Cardiac muscle cell (in vitro differentiated cells and primary cell): ENCODE measurements at regions not wholly inside any gene's neighbourhood (a gene's known extent, or its start where the extent isn't known, plus 50 kb on each side); places are given as distances from the start of the nearest gene placed in this dataset.
"Not testable (repeated sequence)": the region's sequence is repeated elsewhere in the genome, so short reads cannot be mapped to it uniquely, and the experiment has no call there.

ENCODE experiments used
- DNase-seq, 2 donors: peaks; one replicate each; pipeline versions ENCODE4 v3.0.0 to v3.0.0-alpha.2; 2010 to 2017; ENCODE audit warnings: low read depth in 1 of 2, low spot score in 1 of 2
- H3K27ac ChIP-seq: fragments of 200-600 bp; sonication (generic); 2 replicates; pipeline ENCODE4 v1.5.1; 2016
- H3K27me3 ChIP-seq: fragments of 200-600 bp; sonication (generic); 2 replicates; pipeline ENCODE4 v1.6.0; 2016; ENCODE audit warnings: control low read depth
- H3K36me3 ChIP-seq: fragments of 200-600 bp; sonication (generic); 2 replicates; pipeline ENCODE4 v1.5.1; 2016; ENCODE audit warnings: control low read depth
- H3K4me1 ChIP-seq: fragments of 200-600 bp; sonication (generic); 2 replicates; pipeline ENCODE4 v1.8.1; 2017; ENCODE audit warnings: low read depth, mild to moderate bottlenecking, mixed run types
- H3K4me3 ChIP-seq: fragments of 200-600 bp; sonication (generic); 2 replicates; pipeline ENCODE4 v1.5.1; 2016; ENCODE audit warnings: mild to moderate bottlenecking
- H3K9me3 ChIP-seq: fragments of 200-600 bp; sonication (generic); 2 replicates; pipeline ENCODE4 v1.5.1; 2017; ENCODE audit warnings: low read depth, mild to moderate bottlenecking, control low read depth
- CTCF ChIP-seq: IDR thresholded peaks from 2 replicates; pipeline ENCODE4 v1.5.1; 2012; ENCODE audit warnings: low read depth, mild to moderate bottlenecking, low read length

GRCh38 chr14:40371011-40371410, 938.8 kb upstream of the FBXO33 start:
- no peaks in the 10 kb centered on the region for H3K36me3 ChIP-seq
- DNase-seq = no peak

GRCh38 chr14:40368314-40368713, 936.1 kb upstream of the FBXO33 start:
- H3K4me1 ChIP-seq = no peaks in the 10 kb centered on the region
- no peak overlapping the region for H3K27ac ChIP-seq
- H3K36me3 ChIP-seq = no peaks in the 10 kb centered on the region
- no peak for DNase-seq
- H3K4me3 ChIP-seq = no peak overlapping the region
- TF ChIP-seq CTCF = no peak
- H3K9me3 ChIP-seq = no peaks in the 10 kb centered on the region
- H3K27me3 ChIP-seq = no peaks in the 10 kb centered on the region

More at GRCh38 chr14:40371011-40371410, 938.8 kb upstream of the FBXO33 start:
- no peak for TF ChIP-seq CTCF
- Histone ChIP-seq H3K9me3 (no peaks in the 10 kb centered on the region), H3K27me3 (no peaks in the 10 kb centered on the region), H3K4me1 (no peaks in the 10 kb centered on the region), H3K4me3 (no peak overlapping the region), H3K27ac (no peak overlapping the region)

- Histone ChIP-seq H3K4me1 (no peaks in the 10 kb centered on the region), H3K4me3 (no peak overlapping the region), H3K9me3 (no peaks in the 10 kb centered on the region), H3K36me3 (no peaks in the 10 kb centered on the region), H3K27me3 (no peaks in the 10 kb centered on the region), H3K27ac (no peak overlapping the region)
- TF ChIP-seq CTCF = no peak
- DNase-seq = no peak
Observed at GRCh38 chr14:40367717-40368116, 935.5 kb upstream of the FBXO33 start.

DNA sequence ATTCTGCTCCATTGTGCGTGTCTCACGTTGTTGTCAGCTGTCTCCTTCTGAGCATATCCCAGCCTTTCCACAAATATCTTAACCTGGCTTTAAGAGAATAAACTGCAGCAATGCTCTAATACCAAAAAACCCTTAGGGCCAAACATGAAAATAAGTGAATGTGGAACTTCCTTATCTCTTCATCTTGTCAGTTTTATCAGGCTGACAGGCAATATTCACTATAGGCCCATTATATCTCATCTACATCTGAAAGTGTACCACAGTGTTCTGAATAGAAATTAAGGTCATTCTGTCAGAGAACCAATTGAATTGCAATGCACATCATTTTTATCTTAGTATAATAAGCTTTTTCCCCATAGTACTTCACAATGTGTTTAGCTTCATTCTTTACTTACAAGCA, 933.1 kb upstream of the FBXO33 start:
- no peak for TF ChIP-seq CTCF
- Histone ChIP-seq H3K9me3 (no peaks in the 10 kb centered on the region), H3K36me3 (no peaks in the 10 kb centered on the region)

GRCh38 chr14:40362856-40363255, 930.6 kb upstream of the FBXO33 start:
- H3K4me1 ChIP-seq = no peaks in the 10 kb centered on the region
- DNase-seq = no peak
- no peak overlapping the region for H3K27ac ChIP-seq
- H3K4me3 ChIP-seq = no peak overlapping the region
- no peaks in the 10 kb centered on the region for H3K36me3 ChIP-seq
- H3K27me3 ChIP-seq = no peaks in the 10 kb centered on the region
- H3K9me3 ChIP-seq = no peaks in the 10 kb centered on the region
- no peak for TF ChIP-seq CTCF

More for the DNA sequence above, 933.1 kb upstream of the FBXO33 start:
- Histone ChIP-seq H3K27ac (no peak overlapping the region), H3K4me3 (no peak overlapping the region), H3K27me3 (no peaks in the 10 kb centered on the region), H3K4me1 (no peaks in the 10 kb centered on the region)
- no peak for DNase-seq

DNA sequence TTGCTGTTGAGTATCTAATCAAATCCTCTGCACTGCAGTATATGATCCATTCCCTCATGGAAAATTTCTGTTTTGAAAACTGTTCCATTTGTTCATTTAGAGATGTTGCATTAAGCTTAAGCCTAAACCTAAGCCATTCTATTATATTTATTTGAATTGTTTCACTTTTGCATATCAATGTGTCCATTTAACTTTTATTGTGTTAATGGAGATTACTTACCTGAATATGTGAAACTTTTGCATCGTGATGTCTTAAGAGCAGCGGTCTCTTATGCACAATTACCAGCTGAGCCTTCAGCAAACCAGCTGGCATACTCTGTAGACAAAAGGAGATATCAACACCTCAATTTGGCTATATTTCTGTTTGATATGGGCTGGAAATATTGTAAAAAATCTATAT, 922.5 kb upstream of the FBXO33 start:
- DNase-seq = no peak
- no peaks in the 10 kb centered on the region for H3K27me3 ChIP-seq
- H3K4me1 ChIP-seq = no peaks in the 10 kb centered on the region
- H3K36me3 ChIP-seq = no peaks in the 10 kb centered on the region
- no peaks in the 10 kb centered on the region for H3K9me3 ChIP-seq
- no peak for TF ChIP-seq CTCF
- no peak overlapping the region for H3K4me3 ChIP-seq
- no peak overlapping the region for H3K27ac ChIP-seq

DNA sequence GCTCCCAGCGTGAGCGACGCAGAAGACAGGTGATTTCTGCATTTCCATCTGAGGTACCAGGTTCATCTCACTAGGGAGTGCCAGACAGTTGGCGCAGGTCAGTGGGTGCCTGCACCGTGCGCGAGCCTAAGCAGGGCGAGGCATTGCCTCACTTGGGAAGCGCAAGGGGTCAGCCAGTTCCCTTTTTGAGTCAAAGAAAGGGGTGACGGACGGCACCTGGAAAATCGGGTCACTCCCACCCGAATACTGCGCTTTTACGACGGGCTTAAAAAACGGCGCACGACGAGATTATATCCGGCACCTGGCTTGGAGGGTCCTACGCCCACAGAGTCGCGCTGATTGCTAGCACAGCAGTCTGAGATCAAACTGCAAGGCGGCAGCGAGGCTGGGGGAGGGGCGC, 915.9 kb upstream of the FBXO33 start:
- H3K4me3 ChIP-seq = peak overlapping the region; percentile 42
- H3K9me3 ChIP-seq, H3K27ac ChIP-seq, H3K27me3 ChIP-seq, DNase-seq, H3K36me3 ChIP-seq, H3K4me1 ChIP-seq: not testable (repeated sequence)
